Panc1 (cell line): ENCODE measurements at regions not wholly inside any gene's neighbourhood (a gene's known extent, or its start where the extent isn't known, plus 50 kb on each side); places are given as distances from the start of the nearest gene placed in this dataset.

Experiments used
- ATAC-seq: fragments of 200-7000 bp; cut with Tn5 transposase; 2 replicates; pipeline ENCODE4 v1.9.1; 2020; ENCODE audit warnings: mild to moderate bottlenecking, moderate library complexity
- BruUV-seq: library from RNA; stranded (reverse); fragments of 400-500 nt; replicated peaks from 2 replicates; lab custom pipeline; 2021; lab: Mats Ljungman, UMichigan
- CTCF ChIA-PET: fragments of 300-600 bp; sonication (Branson Sonifier 250); formaldehyde crosslinking; loops from one replicate; lab custom pipeline; 2022; ENCODE audit warnings: antibody characterized with exemption; lab: Charles Lee
- POLR2A ChIA-PET: fragments of 300-600 bp; sonication (Branson Sonifier 250); formaldehyde crosslinking; loops from one replicate; lab custom pipeline; 2022; ENCODE audit warnings: antibody characterized with exemption; lab: Charles Lee
- DNase-seq: peaks from one replicate; pipeline ENCODE4 v3.0.0-alpha.2; 2010; ENCODE audit warnings: low read depth, low spot score
- H3K27ac ChIP-seq: 2 replicates; pipeline ENCODE4 v1.5.1; 2011; ENCODE audit warnings: mild to moderate bottlenecking, low read length, inconsistent platforms
- H3K27me3 ChIP-seq: fragments of 200-500 bp; sonication (Bioruptor generic); 2 replicates; pipeline ENCODE4 v1.6.0; 2014; ENCODE audit warnings: low read length, inconsistent platforms; ENCODE audit not compliant: control insufficient read depth, insufficient read depth
- H3K36me3 ChIP-seq: fragments of 200-500 bp; sonication (Bioruptor generic); 2 replicates; pipeline ENCODE4 v1.5.1; 2014; ENCODE audit warnings: inconsistent platforms, mild to moderate bottlenecking, low read length, moderate library complexity; ENCODE audit not compliant: control insufficient read depth, insufficient read depth
- H3K4me1 ChIP-seq: 2 replicates; pipeline ENCODE4 v1.5.1; 2011; ENCODE audit warnings: inconsistent platforms, mild to moderate bottlenecking, low read length, moderate library complexity; ENCODE audit not compliant: control insufficient read depth, insufficient read depth
- H3K4me3 ChIP-seq, 2 experiments: 2 replicates each; pipeline ENCODE4 v1.5.1; 2011 to 2012; ENCODE audit warnings: low read depth in 2 of 2, low read length in 2 of 2, mild to moderate bottlenecking in 2 of 2, inconsistent platforms in 1 of 2, moderate library complexity in 1 of 2
- H3K9me3 ChIP-seq: fragments of 200-500 bp; sonication (Bioruptor generic); 2 replicates; pipeline ENCODE4 v1.5.1; 2014; ENCODE audit warnings: low read depth, mild to moderate bottlenecking, inconsistent platforms, low read length, moderate library complexity; ENCODE audit not compliant: control insufficient read depth, insufficient read depth
- POLR2AphosphoS5 ChIP-seq: IDR thresholded peaks from 2 replicates; pipeline ENCODE4 v1.6.1; 2012; ENCODE audit warnings: mild to moderate bottlenecking, low read depth, low read length, moderate library complexity
- REST ChIP-seq, 2 experiments: IDR thresholded peaks; 2 replicates each; pipeline ENCODE4 v1.6.1; 2011 to 2012; ENCODE audit warnings: low read depth in 2 of 2, control low read depth in 1 of 2, low read length in 1 of 2, mild to moderate bottlenecking in 1 of 2, moderate library complexity in 1 of 2; ENCODE audit not compliant: insufficient read depth in 1 of 2
- SIN3A ChIP-seq: IDR thresholded peaks from 2 replicates; pipeline ENCODE4 v1.6.1; 2012; ENCODE audit warnings: low read depth, mild to moderate bottlenecking, low read length, moderate library complexity, borderline replicate concordance; ENCODE audit not compliant: insufficient read depth
- TCF7L2 ChIP-seq: IDR thresholded peaks from 2 replicates; pipeline ENCODE4 v1.6.1; 2011; ENCODE audit warnings: mild to moderate bottlenecking, low read depth, low read length, inconsistent platforms
- in situ Hi-C: cut with HindIII; loops from 2 replicates; pipeline ENCODE4 v1.10.0; 2016; ENCODE audit warnings: low sequenced_read_pairs, low pct_unique_long_range_greater_than_20kb
- intact Hi-C: fragments of 100-400 bp; cut with micrococcal nuclease; formaldehyde crosslinking; loops from one replicate; pipeline ENCODE4 v1.10.0; 2022; ENCODE audit not compliant: unreplicated experiment
- TF ChIP-seq, protein P1 (sequence below): fragments of 450-650 bp; IDR thresholded peaks from 2 replicates; pipeline ENCODE4 v1.5.1; 2017; ENCODE audit warnings: mild to moderate bottlenecking

- H3K36me3 ChIP-seq: no peaks in the 10 kb centered on the region; the same call in 1 of the 2 replicates
- peaks cover 22% of the 10 kb centered on the region for H3K27me3 ChIP-seq
- no peak overlapping the region for H3K4me3 ChIP-seq
- in situ Hi-C loops: no loop called here
- no peaks in the 10 kb centered on the region for H3K4me1 ChIP-seq
- H3K27ac ChIP-seq: no peak overlapping the region
- CTCF ChIA-PET: interaction anchor here (0.6 to 0.7 kb wide), 2 partner anchors 13 to 147 kb away, joined by 3 to 4 read pairs; no protein-coding TSS in a partner anchor
- ATAC-seq (no peak), DNase-seq (no peak)
- intact Hi-C loops: no loop called here
- BruUV-seq: no TSS peak
- no peaks in the 10 kb centered on the region for H3K9me3 ChIP-seq
- POLR2A ChIA-PET: no interaction called here
- no peak for TF ChIP-seq POLR2AphosphoS5
- no peak for TF ChIP-seq SIN3A
- TF ChIP-seq REST (IDR thresholded peaks at IDR 0.05; ENCODE audit: insufficient read depth in 1 of 2, low read depth in 2 of 2, low read length in 1 of 2): no peak
- TF ChIP-seq, protein P1, sequence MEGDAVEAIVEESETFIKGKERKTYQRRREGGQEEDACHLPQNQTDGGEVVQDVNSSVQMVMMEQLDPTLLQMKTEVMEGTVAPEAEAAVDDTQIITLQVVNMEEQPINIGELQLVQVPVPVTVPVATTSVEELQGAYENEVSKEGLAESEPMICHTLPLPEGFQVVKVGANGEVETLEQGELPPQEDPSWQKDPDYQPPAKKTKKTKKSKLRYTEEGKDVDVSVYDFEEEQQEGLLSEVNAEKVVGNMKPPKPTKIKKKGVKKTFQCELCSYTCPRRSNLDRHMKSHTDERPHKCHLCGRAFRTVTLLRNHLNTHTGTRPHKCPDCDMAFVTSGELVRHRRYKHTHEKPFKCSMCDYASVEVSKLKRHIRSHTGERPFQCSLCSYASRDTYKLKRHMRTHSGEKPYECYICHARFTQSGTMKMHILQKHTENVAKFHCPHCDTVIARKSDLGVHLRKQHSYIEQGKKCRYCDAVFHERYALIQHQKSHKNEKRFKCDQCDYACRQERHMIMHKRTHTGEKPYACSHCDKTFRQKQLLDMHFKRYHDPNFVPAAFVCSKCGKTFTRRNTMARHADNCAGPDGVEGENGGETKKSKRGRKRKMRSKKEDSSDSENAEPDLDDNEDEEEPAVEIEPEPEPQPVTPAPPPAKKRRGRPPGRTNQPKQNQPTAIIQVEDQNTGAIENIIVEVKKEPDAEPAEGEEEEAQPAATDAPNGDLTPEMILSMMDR: no peak
- no peak for TF ChIP-seq TCF7L2
Observed at GRCh38 chr2:64295326-64296139, 151.3 kb upstream of the PELI1 start.

DNA sequence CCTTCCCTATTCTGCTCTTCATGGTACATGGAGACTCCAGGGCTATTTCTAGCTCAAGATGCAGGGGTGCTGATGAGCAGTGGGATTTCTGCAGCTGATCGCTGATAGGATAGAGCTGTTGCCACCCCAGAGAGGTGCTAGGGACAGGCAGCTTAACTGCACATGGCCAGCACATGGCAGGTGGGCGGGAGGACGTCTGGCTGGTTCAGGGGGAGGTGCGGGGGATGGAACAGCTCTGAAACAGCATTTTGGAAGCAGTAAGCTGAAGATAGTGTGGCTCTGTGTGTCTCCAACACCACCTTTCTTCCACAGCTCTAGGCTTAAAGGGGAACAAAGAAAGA lies 151.9 kb upstream of the PELI1 start:
- DNase-seq: no peak
- no peak; the same call in 1 of the 2 replicates for ATAC-seq
- Histone ChIP-seq H3K27me3 (peaks cover 22% of the 10 kb centered on the region), H3K4me3 (no peak overlapping the region), H3K27ac (no peak overlapping the region), H3K9me3 (no peaks in the 10 kb centered on the region), H3K4me1 (no peaks in the 10 kb centered on the region), H3K36me3 (no peaks in the 10 kb centered on the region; the same call in 1 of the 2 replicates)
- in situ Hi-C loops (no loop called here), intact Hi-C loops (no loop called here)
- no peak for TF ChIP-seq REST (IDR thresholded peaks at IDR 0.05; ENCODE audit: insufficient read depth in 1 of 2, low read depth in 2 of 2, low read length in 1 of 2)
- no peak for TF ChIP-seq SIN3A
- no peak for TF ChIP-seq TCF7L2
- no peak for TF ChIP-seq POLR2AphosphoS5
- TF ChIP-seq, protein P1: no peak
- CTCF ChIA-PET: interaction anchor here (0.6 to 0.7 kb wide), 2 partner anchors 13 to 148 kb away, joined by 3 to 4 read pairs; no protein-coding TSS in a partner anchor
- BruUV-seq: no TSS peak
- POLR2A ChIA-PET: no interaction called here
